Endodermal cell (in vitro differentiated cells): ENCODE measurements at regions not wholly inside any gene's neighbourhood (a gene's known extent, or its start where the extent isn't known, plus 50 kb on each side); places are given as distances from the start of the nearest gene placed in this dataset.

Source experiments
- DNase-seq: peaks from one replicate; pipeline ENCODE4 v3.0.0-alpha.2; 2017
- H3K27ac ChIP-seq: 2 replicates; pipeline ENCODE4 v1.5.1; 2013; ENCODE audit warnings: mild to moderate bottlenecking, low read depth, low read length, moderate library complexity
- H3K27me3 ChIP-seq: 2 replicates; pipeline ENCODE4 v1.6.1; 2013; ENCODE audit warnings: mild to moderate bottlenecking, low read length, moderate library complexity; ENCODE audit not compliant: insufficient read depth, control insufficient read depth, poor library complexity, severe bottlenecking
- H3K36me3 ChIP-seq: 2 replicates; pipeline ENCODE4 v1.7.0; 2013; ENCODE audit warnings: mild to moderate bottlenecking, low read length, moderate library complexity; ENCODE audit not compliant: control insufficient read depth, insufficient read depth
- H3K4me1 ChIP-seq: one replicate; pipeline ENCODE4 v1.7.0; 2013; ENCODE audit warnings: low read length; ENCODE audit not compliant: control insufficient read depth, insufficient read depth
- H3K4me3 ChIP-seq: 2 replicates; pipeline ENCODE4 v1.5.1; 2013; ENCODE audit warnings: mild to moderate bottlenecking, low read length, moderate library complexity
- H3K9ac ChIP-seq: 2 replicates; pipeline ENCODE4 v1.6.1; 2013; ENCODE audit warnings: mild to moderate bottlenecking, low read length, moderate library complexity; ENCODE audit not compliant: poor library complexity, severe bottlenecking; ENCODE audit errors: extremely low read depth
- H3K9me3 ChIP-seq: 2 replicates; pipeline ENCODE4 v1.6.1; 2013; ENCODE audit warnings: mild to moderate bottlenecking, low read length, moderate library complexity; ENCODE audit not compliant: control insufficient read depth
- H3K27ac Mint-ChIP-seq: 2 replicates; pipeline ENCODE4 v1.8.0; 2020; ENCODE audit warnings: mixed read lengths
- H3K27me3 Mint-ChIP-seq: 2 replicates; pipeline ENCODE4 v1.8.0; 2021; ENCODE audit warnings: mild to moderate bottlenecking, mixed read lengths; ENCODE audit not compliant: insufficient read depth
- H3K36me3 Mint-ChIP-seq: 2 replicates; pipeline ENCODE4 v1.8.0; 2020; ENCODE audit warnings: low read depth, mixed read lengths
- H3K4me1 Mint-ChIP-seq: 2 replicates; pipeline ENCODE4 v1.8.0; 2020; ENCODE audit warnings: mixed read lengths
- H3K4me3 Mint-ChIP-seq: 2 replicates; pipeline ENCODE4 v1.8.0; 2020; ENCODE audit warnings: mild to moderate bottlenecking, moderate library complexity, mixed read lengths
- H3K9me3 Mint-ChIP-seq: 2 replicates; pipeline ENCODE4 v1.8.0; 2020; ENCODE audit warnings: mild to moderate bottlenecking, mixed read lengths
- CTCF ChIP-seq: fragments of 200-600 bp; sonication (generic); conservative IDR thresholded peaks from 2 replicates; pipeline ENCODE4 v1.5.0; 2021; ENCODE audit warnings: antibody characterized with exemption, mild to moderate bottlenecking
- WGBS, 2 experiments: methylation state at CpG; one replicate each; pipeline versions ENCODE4 v1.1.5 to v1.1.7; 2013; ENCODE audit warnings: missing lambda C conversion rate in 2 of 2, mixed read lengths in 1 of 2; ENCODE audit not compliant: insufficient coverage in 1 of 2, insufficient read length in 1 of 2; 5-methylcytosine and 5-hydroxymethylcytosine counted together

GRCh38 chr2:38200598-38200997, 124.6 kb upstream of the CYP1B1 start:
- Mint-ChIP-seq H3K36me3 (no peaks in the 10 kb centered on the region), H3K27ac (no peak overlapping the region), H3K9me3 (no peaks in the 10 kb centered on the region), H3K27me3 (peaks cover 5% of the 10 kb centered on the region), H3K4me1 (peaks cover 19% of the 10 kb centered on the region), H3K4me3 (no peak overlapping the region)
- TF ChIP-seq CTCF: no peak
- Histone ChIP-seq H3K9me3 (no peaks in the 10 kb centered on the region), H3K9ac (no peak overlapping the region), H3K4me3 (no peak overlapping the region), H3K27me3 (peaks cover 4% of the 10 kb centered on the region), H3K4me1 (peaks cover 8% of the 10 kb centered on the region), H3K36me3 (no peaks in the 10 kb centered on the region), H3K27ac (no peak overlapping the region)
- no peak for DNase-seq
- 86 to 94% methylated on average over 1 to 3 of the region's 3 CpGs for WGBS, 2 experiments

- peaks cover 8% of the 10 kb centered on the region for H3K4me1 ChIP-seq
- no peak overlapping the region for H3K4me3 ChIP-seq
- Mint-ChIP-seq H3K36me3 (no peaks in the 10 kb centered on the region), H3K27me3 (peaks cover 5% of the 10 kb centered on the region), H3K4me3 (no peak overlapping the region), H3K4me1 (peaks cover 19% of the 10 kb centered on the region), H3K27ac (no peak overlapping the region), H3K9me3 (no peaks in the 10 kb centered on the region)
- WGBS, 2 experiments: 100% methylated on average over 1 of the region's 1 CpG; no CpG with 5 or more reads in 1 of the 2 experiments
- H3K9me3 ChIP-seq: no peaks in the 10 kb centered on the region
- peaks cover 4% of the 10 kb centered on the region for H3K27me3 ChIP-seq
- TF ChIP-seq CTCF: no peak
- no peak overlapping the region for H3K9ac ChIP-seq
- DNase-seq: no peak
- H3K36me3 ChIP-seq: no peaks in the 10 kb centered on the region
- no peak overlapping the region for H3K27ac ChIP-seq
Measured at GRCh38 chr2:38199127-38199526, 123.2 kb upstream of the CYP1B1 start.

- no peaks in the 10 kb centered on the region for H3K4me1 ChIP-seq
- H3K36me3 ChIP-seq: no peaks in the 10 kb centered on the region
- Mint-ChIP-seq H3K36me3 (no peaks in the 10 kb centered on the region), H3K9me3 (no peaks in the 10 kb centered on the region), H3K27ac (no peak overlapping the region), H3K27me3 (peaks cover 6% of the 10 kb centered on the region), H3K4me1 (peaks cover 13% of the 10 kb centered on the region), H3K4me3 (no peak overlapping the region)
- no peaks in the 10 kb centered on the region for H3K9me3 ChIP-seq
- no peak for TF ChIP-seq CTCF
- no peak for DNase-seq
- no peak overlapping the region for H3K4me3 ChIP-seq
- H3K27ac ChIP-seq: no peak overlapping the region
- no peak overlapping the region for H3K9ac ChIP-seq
- H3K27me3 ChIP-seq: peaks cover 2% of the 10 kb centered on the region
- WGBS, 2 experiments: 89 to 92% methylated on average over 2 to 5 of the region's 5 CpGs
Measured at GRCh38 chr2:38194751-38195150, 118.8 kb upstream of the CYP1B1 start.
